ENCODE measurements at regions not wholly inside any gene's neighbourhood (a gene's known extent, or its start where the extent isn't known, plus 50 kb on each side); places are given as distances from the start of the nearest gene placed in this dataset.

DNA sequence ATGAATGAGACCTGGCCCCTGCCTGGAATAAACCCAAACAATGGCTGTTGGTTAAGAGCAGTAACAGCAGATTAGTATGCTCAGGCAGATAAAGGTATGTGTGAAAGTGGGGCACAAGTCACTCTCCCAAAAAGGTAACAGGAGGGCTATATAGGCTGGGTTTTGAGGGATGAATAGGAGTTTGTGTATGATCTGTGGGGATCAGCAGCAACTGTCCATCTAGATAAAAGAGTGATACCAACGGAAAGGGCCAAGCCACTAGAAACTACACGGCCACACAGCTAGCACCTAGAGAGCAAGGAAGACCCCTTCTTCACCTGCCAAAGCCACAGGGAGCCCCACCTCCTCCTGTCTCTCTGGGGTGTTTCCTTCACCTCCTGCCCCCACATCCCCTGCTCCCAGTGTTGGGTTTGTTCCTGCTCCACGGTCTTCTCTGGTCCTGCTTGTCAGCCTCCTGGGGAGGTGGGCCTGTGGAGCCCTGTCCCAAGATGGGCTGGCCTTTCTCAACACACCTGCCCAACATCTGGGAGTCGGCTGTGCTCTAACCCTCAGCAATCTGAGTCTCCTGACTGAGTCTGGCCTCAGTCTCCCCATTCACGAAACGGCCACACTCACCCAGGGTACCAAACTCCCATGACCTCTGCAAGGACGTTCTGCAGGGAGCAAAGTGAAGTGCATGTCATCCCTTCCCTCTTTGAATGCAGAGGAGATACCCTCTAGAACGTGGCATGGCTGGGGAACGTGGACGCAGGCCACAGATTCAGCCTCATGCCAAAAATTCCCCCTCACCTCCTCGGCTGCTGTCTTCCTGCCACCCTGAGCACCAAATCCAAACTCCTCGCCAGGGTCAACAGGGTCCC lies 108.2 kb downstream of the NCOR2 start:
- no peak overlapping the region for H3K4me3 ChIP-seq (ENCODE audit: low read length)

DNA sequence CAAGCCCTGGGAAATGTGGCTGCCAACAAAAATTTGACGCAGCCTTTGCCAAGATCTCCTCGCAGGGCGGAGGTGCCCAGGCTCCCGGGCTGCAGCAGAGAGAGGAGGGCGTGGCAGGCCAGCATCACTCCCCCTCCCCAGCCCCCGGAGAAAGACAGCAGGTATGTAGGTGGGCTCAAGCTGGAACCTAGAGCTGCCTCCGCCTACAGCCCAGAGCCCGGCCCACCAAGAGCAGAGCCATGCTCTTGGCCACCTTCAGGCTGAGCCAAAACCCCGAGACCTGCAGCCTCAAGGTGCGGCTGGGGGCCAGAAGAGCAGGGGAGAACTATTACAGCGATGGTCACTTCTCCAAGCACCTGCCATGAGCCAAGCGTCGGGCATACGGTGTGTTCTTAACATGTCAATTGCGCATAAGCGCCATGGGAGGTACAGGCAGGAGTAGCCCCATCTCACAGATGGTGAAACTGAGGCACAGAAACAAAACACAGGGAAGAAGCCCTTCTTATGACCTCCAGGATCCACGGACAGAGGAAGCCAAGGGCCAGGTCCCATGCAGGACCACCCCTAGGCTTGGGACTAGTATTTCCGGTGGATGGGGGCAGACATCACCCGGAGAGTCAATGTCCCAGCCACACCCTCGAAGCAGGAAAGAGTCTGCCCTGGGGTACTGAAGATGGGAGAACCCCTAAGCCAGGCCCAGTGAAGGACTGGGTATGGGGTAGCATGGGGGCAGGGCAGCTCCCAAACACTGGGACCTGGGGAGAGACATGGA lies 109.0 kb downstream of the NCOR2 start:
- no peak for TF ChIP-seq ZNF274 (IDR thresholded peaks at IDR 0.05; ENCODE audit: low read depth, low read length)
- no peak overlapping the region for H3K4me3 ChIP-seq (ENCODE audit: low read length)

More for the DNA sequence above, 108.2 kb downstream of the NCOR2 start:
- TF ChIP-seq ZNF274 (IDR thresholded peaks at IDR 0.05; ENCODE audit: low read depth, low read length): no peak

DNA sequence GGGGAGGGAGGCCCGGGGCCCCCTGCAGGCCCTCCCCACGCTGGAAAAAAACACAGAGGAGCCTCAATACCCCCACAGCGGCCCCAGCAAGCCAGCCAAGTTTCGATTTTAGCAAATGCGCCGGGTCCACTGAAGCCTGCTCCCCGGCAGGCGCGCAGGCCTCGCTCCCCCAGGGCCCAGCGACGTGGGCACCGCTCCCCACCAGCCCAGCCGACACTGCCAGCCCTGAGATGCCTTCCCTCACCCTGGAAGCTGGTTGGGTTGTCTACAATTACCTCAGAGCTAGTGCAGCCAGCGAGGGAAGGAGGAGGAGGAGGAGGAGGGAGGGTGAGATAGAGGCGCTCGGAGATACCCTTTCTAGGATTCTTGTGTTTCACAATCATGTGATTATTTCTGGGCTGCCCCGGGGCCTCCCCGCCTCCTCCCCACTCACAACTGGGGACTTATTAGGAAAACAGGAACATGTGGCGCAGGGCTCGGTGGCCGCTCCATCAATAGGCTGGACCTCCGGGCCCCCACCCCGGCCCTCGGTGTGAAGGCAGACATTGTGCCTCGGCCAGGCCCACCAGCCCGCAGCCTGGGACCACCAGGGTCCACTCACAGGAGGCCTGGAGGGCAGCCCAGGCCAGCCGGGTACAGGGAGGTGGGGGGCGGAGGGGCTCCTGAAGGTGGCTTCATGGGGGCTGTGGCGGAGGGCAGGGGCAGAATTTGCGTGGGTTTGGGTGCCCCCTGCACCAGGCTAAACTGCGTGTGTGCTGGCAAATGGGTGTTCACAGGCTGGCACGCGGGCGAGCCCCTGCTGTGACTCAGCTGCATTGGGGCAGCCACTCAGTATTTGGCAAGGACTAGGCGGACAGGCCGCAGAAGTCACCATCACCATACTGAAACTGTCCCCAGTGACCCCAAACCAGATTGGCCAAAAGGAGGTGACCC lies 109.9 kb downstream of the NCOR2 start:
- H3K4me3 ChIP-seq (ENCODE audit: low read length): peak overlapping the region; percentile 59; the same call in 1 of the 2 replicates

DNA sequence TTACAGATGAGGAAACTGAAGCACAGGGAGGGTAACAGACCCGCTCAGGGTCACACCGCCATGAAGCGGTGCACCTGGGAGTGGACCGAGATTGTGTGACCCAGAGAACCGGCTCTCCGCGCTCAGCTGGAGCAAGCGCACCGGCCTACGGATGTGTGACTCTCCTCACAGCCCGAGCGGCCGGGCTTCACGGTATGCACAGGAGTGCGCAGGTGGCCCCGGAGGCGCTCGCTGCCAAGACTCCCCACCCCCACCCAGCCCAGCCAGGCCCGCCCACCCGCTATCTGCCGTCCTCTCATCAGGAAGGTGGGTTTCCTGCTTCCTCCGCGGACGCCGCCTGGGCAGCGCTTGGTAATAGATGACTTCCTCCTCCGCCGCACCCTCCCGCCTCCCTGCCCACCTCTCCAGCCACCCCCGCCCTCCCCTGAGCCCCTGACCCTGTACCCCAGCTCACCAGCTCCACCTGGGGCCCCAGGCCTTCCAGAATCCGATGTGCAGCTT lies 110.7 kb downstream of the NCOR2 start:
- TF ChIP-seq ZNF274 (IDR thresholded peaks at IDR 0.05; ENCODE audit: low read depth, low read length): no peak
- H3K4me3 ChIP-seq (ENCODE audit: low read length): peak overlapping the region; percentile 59; the same call in 1 of the 2 replicates

More for the DNA sequence above, 109.9 kb downstream of the NCOR2 start:
- no peak for TF ChIP-seq ZNF274 (IDR thresholded peaks at IDR 0.05; ENCODE audit: low read depth, low read length)

DNA sequence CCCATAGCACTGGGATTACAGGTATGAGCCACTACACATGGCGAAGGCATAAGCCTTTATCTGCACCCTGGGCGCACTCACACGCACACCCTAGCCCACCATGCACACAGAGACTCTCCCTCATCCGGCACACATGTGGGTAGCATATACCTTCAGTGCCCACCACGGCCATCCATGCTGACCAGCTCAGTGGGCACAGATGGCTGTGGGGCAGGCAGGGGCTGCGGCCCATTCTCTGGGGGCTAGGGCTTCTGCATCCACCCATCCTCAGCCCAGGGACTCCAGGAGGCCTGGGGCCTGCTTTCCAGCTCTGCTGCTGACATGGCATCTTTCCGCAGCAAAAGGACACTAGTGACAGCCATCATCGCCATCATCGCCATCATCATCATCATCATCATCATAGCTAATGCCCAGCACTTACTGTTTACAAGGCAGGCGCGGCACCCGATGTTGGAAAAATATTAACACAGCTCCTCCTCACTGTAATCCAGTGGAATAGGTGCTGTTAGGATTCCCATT lies 111.2 kb downstream of the NCOR2 start:
- peak overlapping the region; percentile 36; the same call in 1 of the 2 replicates for H3K4me3 ChIP-seq (ENCODE audit: low read length)
- TF ChIP-seq ZNF274 (IDR thresholded peaks at IDR 0.05; ENCODE audit: low read depth, low read length): no peak

DNA sequence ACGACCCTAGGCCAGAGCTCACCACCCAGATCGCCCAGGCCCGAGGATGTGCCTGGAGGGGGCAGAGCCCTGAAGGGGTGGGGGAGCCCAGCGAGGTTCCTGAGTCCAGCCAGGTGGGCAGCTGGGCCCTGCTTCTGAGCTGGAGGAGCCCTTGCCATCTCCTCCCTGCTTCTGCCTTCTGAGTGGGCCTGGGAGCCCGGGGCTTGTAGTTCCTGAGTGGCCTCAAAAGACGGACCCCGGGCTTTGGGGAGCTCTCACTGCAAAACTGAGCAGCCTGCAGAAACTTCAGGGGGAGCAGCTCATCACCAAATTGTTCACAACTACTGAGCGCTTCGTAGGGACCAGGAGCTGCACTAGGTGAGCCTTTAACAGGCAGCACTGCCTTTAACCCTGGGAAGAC lies 112.1 kb downstream of the NCOR2 start:
- H3K4me3 ChIP-seq (ENCODE audit: low read length): no peak overlapping the region
- no peak for TF ChIP-seq ZNF274 (IDR thresholded peaks at IDR 0.05; ENCODE audit: low read depth, low read length)

DNA sequence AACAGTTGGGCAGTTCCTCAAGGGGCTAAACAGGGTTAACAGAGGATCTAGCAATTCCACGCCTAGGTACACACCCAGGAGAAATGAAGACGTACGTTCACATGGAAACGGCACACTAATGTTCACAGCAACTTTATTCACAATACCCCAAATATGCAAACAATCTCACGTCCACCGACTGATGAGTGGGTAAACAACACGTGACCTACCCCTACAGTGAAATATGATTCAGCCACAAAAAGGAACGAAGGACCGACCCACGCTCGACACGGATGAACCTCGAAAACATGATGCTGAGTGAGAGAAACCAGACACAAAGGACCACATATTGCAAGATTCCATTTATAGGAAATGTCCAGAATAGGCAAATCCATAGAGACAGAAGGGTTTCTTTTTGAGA lies 112.7 kb downstream of the NCOR2 start:
- no peak overlapping the region for H3K4me3 ChIP-seq (ENCODE audit: low read length)

DNA sequence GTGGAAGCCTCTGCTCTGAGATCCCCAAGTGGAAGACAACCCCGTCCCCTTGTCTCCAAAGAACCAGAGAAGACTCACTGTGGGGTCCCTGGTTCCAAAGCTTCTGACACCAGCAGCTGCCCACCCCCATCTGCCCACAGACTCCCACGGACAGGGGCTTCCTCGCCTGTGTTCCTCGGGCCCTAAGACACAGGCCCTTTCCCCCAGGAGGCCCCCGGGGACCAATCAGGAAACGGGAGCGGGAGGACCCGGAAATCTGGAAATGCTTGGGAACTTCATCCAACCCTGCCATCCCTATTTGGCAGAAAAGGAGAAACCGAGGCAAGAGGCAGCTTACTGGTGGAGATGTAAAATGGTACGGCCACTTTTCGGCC lies 113.1 kb downstream of the NCOR2 start:
- TF ChIP-seq ZNF274 (IDR thresholded peaks at IDR 0.05; ENCODE audit: low read depth, low read length): no peak
- no peak overlapping the region for H3K4me3 ChIP-seq (ENCODE audit: low read length)

More for the DNA sequence above, 112.7 kb downstream of the NCOR2 start:
- TF ChIP-seq ZNF274 (IDR thresholded peaks at IDR 0.05; ENCODE audit: low read depth, low read length): no peak

DNA sequence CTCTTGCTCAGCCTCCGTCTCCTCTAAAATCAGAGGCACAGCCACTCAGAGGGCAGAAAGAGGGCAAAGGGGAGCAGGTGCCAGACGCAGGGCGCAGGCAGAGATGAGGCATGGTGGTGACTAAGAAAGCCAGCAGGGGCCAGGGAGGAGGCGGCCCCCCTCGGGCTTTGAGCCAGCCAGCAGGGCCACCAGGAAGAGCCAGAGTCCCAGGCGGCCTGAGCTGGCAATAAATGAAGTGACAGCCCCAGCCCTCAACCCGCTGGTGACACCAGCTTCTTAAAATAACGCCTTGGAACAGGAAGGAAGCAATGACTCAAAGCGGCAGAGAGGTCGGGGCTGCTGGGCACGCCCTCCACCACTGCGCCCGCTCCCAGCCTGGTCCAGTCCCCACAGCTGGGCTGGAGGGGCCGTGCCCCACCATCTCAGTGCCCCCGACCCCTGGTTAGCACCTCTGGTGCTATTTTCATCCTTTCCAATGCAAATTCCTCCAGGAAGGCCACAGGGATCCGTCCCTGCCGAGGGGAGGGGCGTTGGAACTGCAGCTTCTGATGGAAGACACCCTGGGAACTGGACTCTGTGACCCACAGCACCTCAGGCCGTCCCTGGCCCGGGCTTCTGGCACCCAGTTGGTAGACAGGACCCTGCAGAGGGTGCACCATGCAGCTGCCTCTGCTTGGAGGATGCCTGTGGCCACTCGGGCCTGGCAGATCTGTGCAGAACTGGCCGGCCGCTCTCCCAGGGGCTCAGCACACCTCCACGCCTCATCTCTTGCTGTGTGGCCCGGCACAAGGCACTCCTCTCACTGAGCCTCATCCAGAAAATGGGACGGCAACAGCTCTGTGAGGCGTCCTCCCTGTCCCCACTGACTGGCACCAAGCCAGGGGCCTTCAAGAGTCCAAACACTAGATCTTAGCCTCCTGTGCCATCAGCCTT lies 113.7 kb downstream of the NCOR2 start:
- TF ChIP-seq ZNF274 (IDR thresholded peaks at IDR 0.05; ENCODE audit: low read depth, low read length): no peak
- peak overlapping the region; percentile 10; the same call in 1 of the 2 replicates for H3K4me3 ChIP-seq (ENCODE audit: low read length)

DNA sequence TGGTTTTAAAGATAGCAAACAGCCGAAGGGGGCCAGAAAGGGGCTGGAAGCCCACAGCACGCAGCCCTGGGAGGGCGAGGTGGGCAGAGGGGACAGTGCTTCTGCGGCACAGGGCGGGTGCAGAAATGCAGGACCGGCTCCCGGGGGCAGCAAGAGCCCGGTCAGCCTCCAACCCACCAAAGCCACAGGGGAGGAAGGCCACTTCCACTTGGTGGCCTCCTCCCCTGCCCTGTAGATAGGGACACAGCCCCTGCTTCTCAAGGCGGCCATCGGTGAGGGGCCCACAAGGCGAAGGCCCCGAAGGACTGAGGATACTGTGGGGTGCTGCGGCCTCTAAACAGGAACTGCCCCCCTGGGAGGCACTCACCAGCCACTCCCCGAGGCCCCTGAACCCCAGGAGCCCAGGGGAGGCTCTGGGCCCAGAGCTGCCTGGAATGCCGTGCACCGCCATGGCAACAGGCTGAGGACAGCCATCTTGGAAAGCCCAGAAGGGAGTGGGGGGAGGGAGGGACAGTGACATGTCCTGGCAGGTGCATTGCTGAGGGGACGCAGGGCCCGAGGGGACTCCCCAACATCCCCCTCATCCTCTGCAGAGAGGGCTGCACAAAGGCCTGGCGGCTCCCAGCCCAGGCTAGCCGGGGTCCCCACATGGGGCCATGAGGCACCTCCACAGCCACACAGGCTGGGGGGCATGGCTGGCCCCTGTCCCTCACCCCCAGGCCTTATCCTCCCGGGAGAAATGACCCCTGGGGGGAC lies 114.7 kb downstream of the NCOR2 start:
- H3K4me3 ChIP-seq (ENCODE audit: low read length): peak overlapping the region; percentile 10; the same call in 1 of the 2 replicates
- TF ChIP-seq ZNF274 (IDR thresholded peaks at IDR 0.05; ENCODE audit: low read depth, low read length): no peak

DNA sequence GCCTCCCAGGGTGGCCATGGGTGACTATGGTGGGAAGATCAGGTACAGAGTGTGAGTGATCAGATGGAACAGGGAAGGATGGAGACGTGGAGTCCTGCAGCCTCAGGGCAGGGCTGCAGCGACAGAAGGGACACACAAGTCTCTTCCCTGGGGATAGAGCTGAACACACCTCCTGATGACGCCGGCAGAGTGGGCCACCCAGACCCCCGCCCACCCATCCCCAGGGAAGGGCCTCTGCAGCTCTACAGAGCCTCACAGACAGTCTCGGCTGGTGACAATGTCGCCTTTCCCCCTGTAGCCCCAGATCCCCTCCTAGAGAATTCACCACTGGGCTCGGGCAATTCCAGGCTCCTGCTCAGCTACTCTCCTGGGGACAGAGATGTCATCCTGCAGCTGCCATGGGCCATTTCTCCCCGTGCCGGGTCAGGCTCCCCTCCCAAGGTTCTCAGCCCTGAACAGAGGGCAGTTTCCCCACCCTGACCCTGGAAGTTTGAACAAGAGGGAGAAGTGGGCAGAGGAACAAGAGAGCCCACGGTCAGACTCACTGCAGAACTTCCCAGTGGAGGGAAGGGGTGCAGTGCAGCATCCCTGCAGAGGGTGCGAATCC lies 115.7 kb downstream of the NCOR2 start:
- H3K4me3 ChIP-seq (ENCODE audit: low read length): no peak overlapping the region
- TF ChIP-seq ZNF274 (IDR thresholded peaks at IDR 0.05; ENCODE audit: low read depth, low read length): no peak

Data from GM08714 (cell line).